Naive thymus-derived CD4-positive, alpha-beta T cell (primary cell): ENCODE measurements at regions not wholly inside any gene's neighbourhood (a gene's known extent, or its start where the extent isn't known, plus 50 kb on each side); places are given as distances from the start of the nearest gene placed in this dataset.
"Not testable (repeated sequence)": the region's sequence is repeated elsewhere in the genome, so short reads cannot be mapped to it uniquely, and the experiment has no call there.

Experiments
- ATAC-seq: fragments of 150-1000 bp; cut with Tn5 transposase; 2 replicates; pipeline ENCODE4 v1.10.0; 2021; ENCODE audit warnings: mild to moderate bottlenecking, moderate library complexity
- CTCF ChIA-PET: fragments of 350-600 bp; sonication (Branson Sonifier 250); formaldehyde crosslinking; loops from one replicate; lab custom pipeline; 2021; ENCODE audit warnings: antibody characterized with exemption; lab: Charles Lee
- POLR2A ChIA-PET: fragments of 350-600 bp; sonication (Branson Sonifier 250); formaldehyde crosslinking; loops from one replicate; lab custom pipeline; 2021; ENCODE audit warnings: antibody characterized with exemption, inconsistent platforms; lab: Charles Lee
- DNase-seq, 9 donors: peaks; one replicate each; pipeline versions ENCODE4 v3.0.0 to v3.0.0-alpha.2; 2020 to 2022; ENCODE audit warnings: mixed read lengths in 1 of 9
- H3K27ac ChIP-seq: one replicate; pipeline ENCODE4 v1.7.0; 2013; ENCODE audit warnings: mild to moderate bottlenecking, low read depth, low read length, moderate library complexity
- H3K27me3 ChIP-seq, 2 donors: one replicate each; pipeline ENCODE4 v1.7.0; 2013; ENCODE audit warnings: low read length in 2 of 2, mild to moderate bottlenecking in 2 of 2, moderate library complexity in 2 of 2; ENCODE audit not compliant: control insufficient read depth in 2 of 2, insufficient read depth in 2 of 2
- H3K36me3 ChIP-seq, 3 experiments: 1 replicate in 2 of 3; 2 replicates in 1 of 3; pipeline ENCODE4 v1.7.0; 2013; ENCODE audit warnings: low read length in 3 of 3, mild to moderate bottlenecking in 3 of 3, moderate library complexity in 1 of 3; ENCODE audit not compliant: insufficient read depth in 3 of 3, control insufficient read depth in 2 of 3
- H3K4me1 ChIP-seq, 2 donors: one replicate each; pipeline ENCODE4 v1.7.0; 2013; ENCODE audit warnings: low read length in 2 of 2, mild to moderate bottlenecking in 2 of 2, moderate library complexity in 1 of 2; ENCODE audit not compliant: control insufficient read depth in 2 of 2, insufficient read depth in 2 of 2
- H3K4me3 ChIP-seq: 2 replicates; pipeline ENCODE4 v1.7.0; 2013; ENCODE audit warnings: mild to moderate bottlenecking, low read length
- H3K9me3 ChIP-seq, 3 experiments: 1 replicate in 2 of 3; 2 replicates in 1 of 3; pipeline ENCODE4 v1.7.0; 2013; ENCODE audit warnings: low read length in 3 of 3; ENCODE audit not compliant: control insufficient read depth in 2 of 3
- H3K27ac Mint-ChIP-seq, 9 donors: one replicate each; pipeline ENCODE4 v1.8.0; 2020 to 2022; ENCODE audit warnings: mixed read lengths in 9 of 9, mild to moderate bottlenecking in 8 of 9, moderate library complexity in 5 of 9, inconsistent platforms in 2 of 9
- H3K27me3 Mint-ChIP-seq, 5 donors: one replicate each; pipeline ENCODE4 v1.8.0; 2021 to 2022; ENCODE audit warnings: mixed read lengths in 5 of 5, mild to moderate bottlenecking in 1 of 5
- H3K36me3 Mint-ChIP-seq, 5 donors: one replicate each; pipeline ENCODE4 v1.8.0; 2020 to 2022; ENCODE audit warnings: mixed read lengths in 5 of 5, mild to moderate bottlenecking in 3 of 5, inconsistent platforms in 1 of 5
- H3K4me1 Mint-ChIP-seq, 7 donors: one replicate each; pipeline ENCODE4 v1.8.0; 2020 to 2022; ENCODE audit warnings: mixed read lengths in 7 of 7, mild to moderate bottlenecking in 3 of 7, inconsistent platforms in 1 of 7
- H3K4me3 Mint-ChIP-seq, 10 donors: one replicate each; pipeline ENCODE4 v1.8.0; 2020 to 2022; ENCODE audit warnings: mild to moderate bottlenecking in 10 of 10, mixed read lengths in 10 of 10, moderate library complexity in 6 of 10, inconsistent platforms in 2 of 10
- H3K9me3 Mint-ChIP-seq, 11 donors: one replicate each; pipeline ENCODE4 v1.8.0; 2020 to 2022; ENCODE audit warnings: mixed read lengths in 11 of 11, mild to moderate bottlenecking in 4 of 11, inconsistent platforms in 1 of 11, moderate library complexity in 1 of 11
- intact Hi-C, 2 donors: fragments of 100-400 bp; cut with micrococcal nuclease; formaldehyde crosslinking; loops; one replicate each; pipeline ENCODE4 v1.15.1; 2023

GRCh38 chr10:124172181-124172916 lies 79.0 kb upstream of the CHST15 start:
- Mint-ChIP-seq H3K27me3 (peaks cover 0 to 5% (median 4%) of the 10 kb centered on the region in 5 donors), H3K4me3 (no peak overlapping the region), H3K27ac (no peak overlapping the region), H3K9me3 (peaks cover 0 to 2% (median 0%) of the 10 kb centered on the region in 11 donors), H3K4me1 (peaks cover 0 to 5% (median 0%) of the 10 kb centered on the region in 7 donors), H3K36me3 (no peaks in the 10 kb centered on the region)
- Histone ChIP-seq H3K4me1 (no peaks in the 10 kb centered on the region), H3K27ac (no peak overlapping the region), H3K9me3 (no peaks in the 10 kb centered on the region), H3K36me3 (no peaks in the 10 kb centered on the region), H3K4me3 (no peak overlapping the region), H3K27me3 (no peaks in the 10 kb centered on the region)
- ChIA-PET POLR2A (no interaction called here), CTCF (no interaction called here)
- intact Hi-C loops: no loop called here
- no peak for ATAC-seq
- no peak for DNase-seq

GRCh38 chr10:124171561-124171960 lies 78.2 kb upstream of the CHST15 start:
- ChIA-PET POLR2A (no interaction called here), CTCF (no interaction called here)
- Mint-ChIP-seq H3K4me3 (no peak overlapping the region), H3K27me3 (peaks cover 0 to 5% (median under 1%) of the 10 kb centered on the region in 5 donors), H3K9me3 (peaks cover 0 to 2% (median 0%) of the 10 kb centered on the region in 11 donors), H3K27ac (no peak overlapping the region), H3K36me3 (no peaks in the 10 kb centered on the region), H3K4me1 (peaks cover 0 to 5% (median 0%) of the 10 kb centered on the region in 7 donors)
- H3K9me3 ChIP-seq: no peaks in the 10 kb centered on the region
- H3K4me1 ChIP-seq: no peaks in the 10 kb centered on the region
- intact Hi-C loops: no loop called here
- no peaks in the 10 kb centered on the region for H3K36me3 ChIP-seq
- H3K4me3 ChIP-seq: no peak overlapping the region
- no peaks in the 10 kb centered on the region for H3K27me3 ChIP-seq
- ATAC-seq (no peak), DNase-seq (no peak)
- no peak overlapping the region for H3K27ac ChIP-seq

GRCh38 chr10:124170631-124171030 lies 77.2 kb upstream of the CHST15 start:
- Mint-ChIP-seq H3K27me3 (peaks cover 0 to 4% (median 0%) of the 10 kb centered on the region in 5 donors), H3K9me3 (peaks cover 0 to 2% (median 0%) of the 10 kb centered on the region in 11 donors), H3K27ac (no peak overlapping the region), H3K36me3 (no peaks in the 10 kb centered on the region), H3K4me1 (no peaks in the 10 kb centered on the region), H3K4me3 (no peak overlapping the region)
- POLR2A ChIA-PET: no interaction called here
- Histone ChIP-seq H3K36me3 (no peaks in the 10 kb centered on the region), H3K27me3 (no peaks in the 10 kb centered on the region), H3K4me3 (no peak overlapping the region), H3K27ac (no peak overlapping the region), H3K4me1 (no peaks in the 10 kb centered on the region), H3K9me3 (no peaks in the 10 kb centered on the region)
- no peak for DNase-seq
- no peak for ATAC-seq
- CTCF ChIA-PET: no interaction called here
- intact Hi-C loops: no loop called here

GRCh38 chr10:124168991-124169802 lies 75.8 kb upstream of the CHST15 start:
- Mint-ChIP-seq H3K36me3 (no peaks in the 10 kb centered on the region), H3K4me1 (no peaks in the 10 kb centered on the region), H3K9me3 (peaks cover 0 to 4% (median 0%) of the 10 kb centered on the region in 11 donors), H3K27ac (no peak overlapping the region), H3K4me3 (no peak overlapping the region), H3K27me3 (peaks cover 5 to 10% (median 9%) of the 10 kb centered on the region in 5 donors)
- DNase-seq (no peak), ATAC-seq (no peak)
- no peaks in the 10 kb centered on the region for H3K36me3 ChIP-seq
- no peaks in the 10 kb centered on the region for H3K27me3 ChIP-seq
- no peak overlapping the region for H3K4me3 ChIP-seq
- ChIA-PET CTCF (no interaction called here), POLR2A (no interaction called here)
- no peak overlapping the region for H3K27ac ChIP-seq
- intact Hi-C loops: no loop called here
- H3K4me1 ChIP-seq: no peaks in the 10 kb centered on the region
- H3K9me3 ChIP-seq: no peaks in the 10 kb centered on the region

GRCh38 chr10:124168581-124168980 lies 75.2 kb upstream of the CHST15 start:
- no peak overlapping the region for H3K27ac ChIP-seq
- DNase-seq: no peak
- ChIA-PET CTCF (no interaction called here), POLR2A (no interaction called here)
- Mint-ChIP-seq H3K9me3 (peaks cover 0 to 4% (median 0%) of the 10 kb centered on the region in 11 donors), H3K4me3 (no peak overlapping the region), H3K27me3 (peaks cover 5 to 15% (median 10%) of the 10 kb centered on the region in 5 donors), H3K36me3 (no peaks in the 10 kb centered on the region), H3K27ac (no peak overlapping the region), H3K4me1 (no peaks in the 10 kb centered on the region)
- H3K36me3 ChIP-seq: no peaks in the 10 kb centered on the region
- no peaks in the 10 kb centered on the region for H3K4me1 ChIP-seq
- H3K9me3 ChIP-seq: no peaks in the 10 kb centered on the region
- no peak for ATAC-seq
- intact Hi-C loops: no loop called here
- no peak overlapping the region for H3K4me3 ChIP-seq
- no peaks in the 10 kb centered on the region for H3K27me3 ChIP-seq

GRCh38 chr10:124167925-124168324 lies 74.5 kb upstream of the CHST15 start:
- CTCF ChIA-PET, intact Hi-C loops: not testable (repeated sequence)

More at GRCh38 chr10:124167925-124168324, 74.5 kb upstream of the CHST15 start:
- H3K4me3 ChIP-seq, H3K27me3 ChIP-seq, H3K9me3 ChIP-seq, DNase-seq, H3K27ac Mint-ChIP-seq, H3K4me1 Mint-ChIP-seq, H3K4me1 ChIP-seq, POLR2A ChIA-PET, H3K4me3 Mint-ChIP-seq, H3K36me3 Mint-ChIP-seq, H3K36me3 ChIP-seq, H3K9me3 Mint-ChIP-seq, ATAC-seq, H3K27ac ChIP-seq: not testable (repeated sequence)
- H3K27me3 Mint-ChIP-seq: peaks cover 5 to 16% (median 10%) of the 10 kb centered on the region in 5 donors
